OCI-LY3 (cell line): ENCODE measurements at regions not wholly inside any gene's neighbourhood (a gene's known extent, or its start where the extent isn't known, plus 50 kb on each side); places are given as distances from the start of the nearest gene placed in this dataset.

Experiments used
- H2AFZ ChIP-seq: fragments of 200-600, 300-600 bp; shearing (Covaris generic); 2 replicates; pipeline ENCODE4 v1.6.0; 2014; ENCODE audit warnings: antibody characterized with exemption, low read depth, low read length
- H3K27ac ChIP-seq: fragments of 200-600, 300-600 bp; sonication (generic); 2 replicates; pipeline ENCODE4 v1.5.1; 2014; ENCODE audit warnings: mild to moderate bottlenecking, low read length, moderate library complexity, mixed read lengths
- H3K27me3 ChIP-seq: fragments of 200-600, 300-600 bp; sonication (generic); 2 replicates; pipeline ENCODE4 v1.6.1; 2014; ENCODE audit warnings: low read depth, low read length, mixed read lengths
- H3K36me3 ChIP-seq: fragments of 200-600, 300-600 bp; sonication (generic); replicated peaks from 2 replicates; pipeline ENCODE3; 2014; ENCODE audit warnings: low read depth, low read length, mixed read lengths
- H3K4me1 ChIP-seq: fragments of 300-600, 200-600 bp; sonication (generic); 2 replicates; pipeline ENCODE4 v1.6.1; 2014; ENCODE audit warnings: low read length, mixed read lengths
- H3K4me2 ChIP-seq: fragments of 200-600, 300-600 bp; sonication (generic); 2 replicates; pipeline ENCODE4 v1.6.1; 2014; ENCODE audit warnings: low read length, mixed read lengths
- H3K4me3 ChIP-seq: fragments of 300-600, 200-600 bp; sonication (generic); 2 replicates; pipeline ENCODE4 v1.5.1; 2014; ENCODE audit warnings: antibody characterized with exemption, mild to moderate bottlenecking, low read length, moderate library complexity
- H3K79me2 ChIP-seq: fragments of 300-600, 200-600 bp; shearing (Covaris generic); 2 replicates; pipeline ENCODE4 v1.6.1; 2014; ENCODE audit warnings: mild to moderate bottlenecking, low read length, mixed read lengths
- H3K9ac ChIP-seq: fragments of 300-600, 200-600 bp; shearing (Covaris generic); 2 replicates; pipeline ENCODE4 v1.6.0; 2014; ENCODE audit warnings: mild to moderate bottlenecking, low read length, moderate library complexity
- H3K9me3 ChIP-seq: fragments of 200-600, 300-600 bp; shearing (Covaris generic); 2 replicates; pipeline ENCODE4 v1.6.1; 2014; ENCODE audit warnings: low read length, mixed read lengths; ENCODE audit not compliant: insufficient read depth
- H4K20me1 ChIP-seq: fragments of 200-600, 300-600 bp; sonication (generic); 2 replicates; pipeline ENCODE4 v1.6.1; 2016; ENCODE audit warnings: low read length, mixed read lengths; ENCODE audit not compliant: insufficient read depth
- CTCF ChIP-seq: fragments of 200-600, 300-600 bp; sonication (generic); IDR thresholded peaks from 2 replicates; pipeline ENCODE4 v1.5.1; 2014; ENCODE audit warnings: antibody characterized with exemption, low read length, low read depth
- EZH2phosphoT487 ChIP-seq: fragments of 200-600 bp; shearing (Covaris generic); IDR thresholded peaks from 2 replicates; pipeline ENCODE4 v1.6.1; 2018; ENCODE audit warnings: antibody characterized with exemption, mixed run types, low read depth

- H3K36me3 ChIP-seq = no peaks in the 10 kb centered on the region
- H3K4me1 ChIP-seq = no peaks in the 10 kb centered on the region
- H2AFZ ChIP-seq = no peak overlapping the region
- TF ChIP-seq CTCF = no peak
- H3K27me3 ChIP-seq = no peaks in the 10 kb centered on the region
- H4K20me1 ChIP-seq = no peaks in the 10 kb centered on the region
- H3K9ac ChIP-seq = no peak overlapping the region
- H3K79me2 ChIP-seq = no peaks in the 10 kb centered on the region
- no peak overlapping the region for H3K27ac ChIP-seq
- no peak overlapping the region for H3K4me3 ChIP-seq
- no peaks in the 10 kb centered on the region for H3K9me3 ChIP-seq
- H3K4me2 ChIP-seq = no peak overlapping the region
Measured at GRCh38 chr10:29765330-29765729, 130.6 kb upstream of the SVIL start.

- Histone ChIP-seq H3K4me2 (no peak overlapping the region), H3K4me3 (no peak overlapping the region), H3K36me3 (no peaks in the 10 kb centered on the region), H3K9ac (no peak overlapping the region), H3K4me1 (no peaks in the 10 kb centered on the region), H3K27ac (no peak overlapping the region), H2AFZ (no peak overlapping the region), H3K79me2 (no peaks in the 10 kb centered on the region), H3K9me3 (no peaks in the 10 kb centered on the region), H3K27me3 (no peaks in the 10 kb centered on the region), H4K20me1 (no peaks in the 10 kb centered on the region)
- no peak for TF ChIP-seq CTCF
Measured at GRCh38 chr10:29763396-29763795, 128.6 kb upstream of the SVIL start.

DNA sequence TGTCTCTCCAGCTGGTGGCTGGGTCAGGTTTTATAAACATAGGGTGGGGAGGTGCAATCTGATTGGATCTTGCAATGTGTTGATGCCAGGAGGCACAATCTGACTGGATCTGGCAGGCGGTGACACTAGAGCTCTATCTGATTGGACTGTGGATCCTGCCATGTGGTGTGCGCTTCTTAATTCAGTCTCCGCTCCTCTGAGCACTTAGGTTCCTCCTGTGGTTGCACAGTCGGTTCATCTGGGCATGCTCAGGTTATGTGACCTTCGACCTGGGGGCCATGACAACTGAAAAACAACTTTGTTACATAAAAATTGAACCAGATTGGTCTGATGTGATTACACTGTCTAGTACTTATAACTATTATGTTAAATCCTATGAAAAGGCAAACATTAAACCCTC lies 127.1 kb upstream of the SVIL start:
- TF ChIP-seq EZH2phosphoT487 = no peak
- TF ChIP-seq CTCF = no peak
- Histone ChIP-seq H3K27me3 (no peaks in the 10 kb centered on the region), H3K36me3 (no peaks in the 10 kb centered on the region), H4K20me1 (no peaks in the 10 kb centered on the region), H3K4me1 (no peaks in the 10 kb centered on the region), H3K9me3 (no peaks in the 10 kb centered on the region), H2AFZ (no peak overlapping the region), H3K79me2 (no peaks in the 10 kb centered on the region), H3K27ac (no peak overlapping the region), H3K9ac (no peak overlapping the region), H3K4me2 (no peak overlapping the region), H3K4me3 (no peak overlapping the region)

DNA sequence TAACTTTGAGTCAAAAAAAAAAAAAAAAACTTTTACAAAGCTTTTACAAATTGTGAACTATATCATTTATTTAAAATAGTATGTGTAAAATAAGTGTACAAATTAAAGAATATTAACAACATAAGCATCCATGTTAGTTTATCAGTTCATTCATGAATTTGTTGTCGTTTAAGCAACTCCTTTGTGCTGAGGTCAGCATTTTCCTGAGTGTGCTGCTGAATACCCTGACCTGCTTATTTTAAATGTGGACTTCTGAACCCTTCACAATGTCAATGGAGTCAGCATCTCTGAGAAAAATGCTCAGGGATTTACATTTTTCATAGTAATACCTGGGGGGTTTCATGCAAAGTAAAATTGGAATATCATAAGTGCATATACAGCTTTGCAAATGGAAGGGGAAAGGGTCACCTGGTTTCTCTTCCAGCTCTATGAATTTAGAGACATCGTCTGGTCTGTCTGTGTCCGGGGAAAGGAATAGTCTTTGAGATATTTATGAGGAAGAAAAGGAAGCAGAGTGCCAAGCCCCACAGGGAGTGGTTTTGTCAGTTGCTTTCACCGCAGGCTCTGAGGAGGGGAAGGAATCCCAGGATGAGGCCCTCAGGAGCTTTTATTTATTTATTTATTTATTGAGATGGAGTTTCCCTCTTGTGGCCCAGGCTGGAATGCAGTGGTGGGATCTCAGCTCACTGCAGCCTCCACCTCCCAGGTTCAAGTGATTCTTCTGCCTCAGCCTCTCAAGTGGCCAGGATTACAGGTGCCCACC lies 125.5 kb upstream of the SVIL start:
- Histone ChIP-seq H3K4me2 (no peak overlapping the region), H3K27ac (no peak overlapping the region), H3K79me2 (no peaks in the 10 kb centered on the region), H3K4me1 (no peaks in the 10 kb centered on the region), H3K27me3 (no peaks in the 10 kb centered on the region), H3K9ac (no peak overlapping the region), H2AFZ (no peak overlapping the region), H4K20me1 (no peaks in the 10 kb centered on the region), H3K4me3 (no peak overlapping the region), H3K9me3 (no peaks in the 10 kb centered on the region), H3K36me3 (no peaks in the 10 kb centered on the region)
- TF ChIP-seq CTCF = no peak
- no peak for TF ChIP-seq EZH2phosphoT487
